ENCODE measurements at regions not wholly inside any gene's neighbourhood (a gene's known extent, or its start where the extent isn't known, plus 50 kb on each side); places are given as distances from the start of the nearest gene placed in this dataset.

DNA sequence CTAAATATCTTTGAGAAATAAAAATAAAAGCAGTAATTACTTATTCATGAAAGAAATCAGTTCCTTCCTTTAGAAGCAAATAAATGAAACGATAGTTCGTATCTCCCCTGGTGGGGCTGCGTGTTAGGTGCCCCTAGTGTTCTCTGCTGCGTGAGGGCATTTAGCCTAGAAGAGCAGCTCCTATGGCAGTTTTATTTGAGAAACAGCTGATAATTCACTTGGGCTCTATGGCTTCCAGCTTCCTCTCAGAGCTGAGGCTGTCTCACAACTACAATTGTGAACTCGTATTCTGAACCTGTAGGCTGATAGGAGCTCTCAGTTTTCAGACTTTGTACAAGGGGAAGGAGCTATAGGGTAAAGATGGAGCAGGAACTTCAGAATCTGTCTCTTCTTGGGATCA is 540.0 kb upstream of the MAP3K7 start:
- Histone ChIP-seq H3K9me3 (no peaks in the 10 kb centered on the region), H3K27ac (no peak overlapping the region), H3K36me3 (no peaks in the 10 kb centered on the region), H3K27me3 (replicated peaks; ENCODE audit: insufficient read depth) (no peaks in the 10 kb centered on the region), H3K4me1 (ENCODE audit: control insufficient read depth in 1 of 2, low read depth in 2 of 2) (no peaks in the 10 kb centered on the region), H3K4me3 (no peak overlapping the region)
- ATAC-seq (ENCODE audit: insufficient number of reproducible peaks, low FRiP score, low read depth) (no peak), DNase-seq (ENCODE audit: low spot score) (no peak)
- no peak for TF ChIP-seq CTCF (IDR thresholded peaks at IDR 0.05)

DNA sequence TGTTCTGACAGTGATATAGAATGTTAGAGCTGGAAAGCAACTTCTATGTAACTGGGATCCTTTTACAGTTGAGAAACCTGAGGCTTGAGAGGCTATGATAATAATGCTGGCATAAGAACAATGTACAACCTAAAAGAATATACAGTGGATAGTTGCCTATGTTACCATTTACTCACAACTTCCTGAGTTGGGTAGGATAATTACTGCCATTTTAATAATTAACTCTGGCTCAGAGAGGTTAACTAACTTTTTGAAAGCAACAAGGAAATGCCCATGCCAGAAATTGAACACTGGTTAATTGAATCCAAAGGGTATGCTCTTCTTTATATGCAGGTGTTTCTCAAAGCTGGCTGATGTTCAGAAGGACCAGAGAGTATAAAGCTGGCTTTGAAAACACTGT is 530.7 kb upstream of the MAP3K7 start:
- Histone ChIP-seq H3K27ac (no peak overlapping the region), H3K4me3 (no peak overlapping the region), H3K27me3 (replicated peaks; ENCODE audit: insufficient read depth) (no peaks in the 10 kb centered on the region), H3K4me1 (ENCODE audit: control insufficient read depth in 1 of 2, low read depth in 2 of 2) (no peaks in the 10 kb centered on the region), H3K9me3 (no peaks in the 10 kb centered on the region), H3K36me3 (no peaks in the 10 kb centered on the region)
- TF ChIP-seq CTCF (IDR thresholded peaks at IDR 0.05): no peak
- ATAC-seq (ENCODE audit: insufficient number of reproducible peaks, low FRiP score, low read depth) (no peak), DNase-seq (ENCODE audit: low spot score) (no peak)

DNA sequence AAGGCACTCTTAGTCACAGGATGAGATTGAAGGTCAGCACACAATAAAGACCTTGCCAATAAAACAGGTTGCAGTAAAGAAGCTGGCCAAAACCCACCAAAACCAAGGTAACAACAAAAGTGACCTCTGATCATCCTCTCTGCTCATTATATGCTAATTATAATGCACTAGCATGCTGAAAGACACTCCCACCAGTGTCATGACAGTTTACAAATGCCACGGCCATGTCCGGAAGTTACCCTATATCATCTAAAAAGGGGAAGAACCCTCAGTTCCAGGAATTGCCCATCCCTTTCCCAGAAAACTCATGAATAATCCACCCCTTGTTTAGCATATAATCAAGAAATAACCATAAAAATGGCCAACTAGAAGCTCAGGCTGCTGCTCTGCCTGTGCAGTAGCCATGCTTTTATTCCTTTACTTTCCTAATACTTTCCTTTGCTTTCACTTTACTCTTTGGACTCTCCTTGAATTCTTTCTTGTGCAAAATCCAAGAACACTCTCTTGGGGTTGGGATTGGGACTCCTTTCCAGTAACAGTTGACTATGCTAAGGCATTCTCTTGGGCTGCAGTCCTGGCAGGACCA is 527.3 kb upstream of the MAP3K7 start:
- Histone ChIP-seq H3K4me3 (no peak overlapping the region), H3K27ac (no peak overlapping the region), H3K9me3 (no peaks in the 10 kb centered on the region), H3K36me3 (no peaks in the 10 kb centered on the region), H3K4me1 (ENCODE audit: control insufficient read depth in 1 of 2, low read depth in 2 of 2) (no peaks in the 10 kb centered on the region), H3K27me3 (replicated peaks; ENCODE audit: insufficient read depth) (no peaks in the 10 kb centered on the region)
- TF ChIP-seq CTCF (IDR thresholded peaks at IDR 0.05): no peak
- no peak for ATAC-seq (ENCODE audit: insufficient number of reproducible peaks, low FRiP score, low read depth)
- DNase-seq (ENCODE audit: low spot score): no peak

GRCh38 chr6:91106083-91106482 is 519.2 kb upstream of the MAP3K7 start:
- ATAC-seq (ENCODE audit: insufficient number of reproducible peaks, low FRiP score, low read depth): no peak
- Histone ChIP-seq H3K27ac (no peak overlapping the region), H3K4me1 (ENCODE audit: control insufficient read depth in 1 of 2, low read depth in 2 of 2) (no peaks in the 10 kb centered on the region), H3K27me3 (replicated peaks; ENCODE audit: insufficient read depth) (no peaks in the 10 kb centered on the region), H3K9me3 (no peaks in the 10 kb centered on the region), H3K36me3 (no peaks in the 10 kb centered on the region), H3K4me3 (no peak overlapping the region)
- DNase-seq (ENCODE audit: low spot score): no peak
- no peak for TF ChIP-seq CTCF (IDR thresholded peaks at IDR 0.05)

- Histone ChIP-seq H3K27ac (no peak overlapping the region), H3K27me3 (replicated peaks; ENCODE audit: insufficient read depth) (no peaks in the 10 kb centered on the region), H3K4me1 (ENCODE audit: control insufficient read depth in 1 of 2, low read depth in 2 of 2) (no peaks in the 10 kb centered on the region), H3K36me3 (no peaks in the 10 kb centered on the region), H3K9me3 (no peaks in the 10 kb centered on the region), H3K4me3 (no peak overlapping the region)
- no peak for TF ChIP-seq CTCF (IDR thresholded peaks at IDR 0.05)
- DNase-seq (ENCODE audit: low spot score) (no peak), ATAC-seq (ENCODE audit: insufficient number of reproducible peaks, low FRiP score, low read depth) (no peak)
Measured at GRCh38 chr6:91105532-91105931, 518.7 kb upstream of the MAP3K7 start.

Measured in thoracic aorta (tissue), 2 donors.